ENCODE measurements at regions not wholly inside any gene's neighbourhood (a gene's known extent, or its start where the extent isn't known, plus 50 kb on each side); places are given as distances from the start of the nearest gene placed in this dataset.

- no peak for DNase-seq
Measured at GRCh38 chr2:2557475-2557874, 226.4 kb upstream of the MYT1L start.

DNA sequence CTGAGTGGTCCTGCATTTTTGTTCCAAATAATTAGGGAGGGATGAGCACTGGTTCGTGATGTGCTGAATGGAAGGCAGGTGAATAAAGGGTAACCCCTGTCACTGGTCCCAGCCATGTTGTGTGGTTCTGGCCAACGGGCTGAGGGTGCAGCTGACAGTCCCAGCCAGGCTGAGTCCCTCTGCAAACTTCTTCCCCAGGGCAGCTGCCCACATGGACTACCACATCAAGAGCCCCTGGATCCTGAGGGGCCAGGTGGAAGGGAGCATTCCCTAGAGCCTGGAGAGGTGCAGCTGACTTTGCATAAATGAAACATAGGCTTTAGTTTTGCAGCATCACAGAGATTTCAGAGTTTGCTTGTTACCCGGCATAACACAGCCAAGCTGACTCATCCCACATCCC is 219.8 kb upstream of the MYT1L start:
- DNase-seq: no peak

- no peak for DNase-seq
Measured at GRCh38 chr2:2547911-2548310, 216.8 kb upstream of the MYT1L start.

GRCh38 chr2:2547451-2547850 is 216.4 kb upstream of the MYT1L start:
- DNase-seq: no peak

DNA sequence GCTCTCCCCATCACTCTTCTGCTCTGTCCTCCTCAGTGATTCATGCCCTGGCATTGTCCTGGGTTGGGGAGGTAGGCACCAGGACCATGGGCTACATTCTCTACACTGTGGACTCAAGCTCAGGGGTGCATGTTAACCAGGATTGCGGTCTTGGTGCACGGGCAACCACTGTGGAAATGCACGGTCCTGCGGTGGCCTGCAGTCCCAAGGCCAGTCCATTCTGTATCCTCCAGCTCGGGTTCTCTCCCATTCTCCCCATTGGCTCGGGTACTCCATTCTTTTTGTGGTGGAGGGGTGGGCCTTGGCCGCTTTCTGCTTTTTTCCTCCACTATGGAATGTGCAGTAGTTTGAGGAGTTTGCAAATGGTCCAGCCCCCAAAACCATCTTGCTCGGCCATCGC is 215.0 kb upstream of the MYT1L start:
- no peak for DNase-seq

DNA sequence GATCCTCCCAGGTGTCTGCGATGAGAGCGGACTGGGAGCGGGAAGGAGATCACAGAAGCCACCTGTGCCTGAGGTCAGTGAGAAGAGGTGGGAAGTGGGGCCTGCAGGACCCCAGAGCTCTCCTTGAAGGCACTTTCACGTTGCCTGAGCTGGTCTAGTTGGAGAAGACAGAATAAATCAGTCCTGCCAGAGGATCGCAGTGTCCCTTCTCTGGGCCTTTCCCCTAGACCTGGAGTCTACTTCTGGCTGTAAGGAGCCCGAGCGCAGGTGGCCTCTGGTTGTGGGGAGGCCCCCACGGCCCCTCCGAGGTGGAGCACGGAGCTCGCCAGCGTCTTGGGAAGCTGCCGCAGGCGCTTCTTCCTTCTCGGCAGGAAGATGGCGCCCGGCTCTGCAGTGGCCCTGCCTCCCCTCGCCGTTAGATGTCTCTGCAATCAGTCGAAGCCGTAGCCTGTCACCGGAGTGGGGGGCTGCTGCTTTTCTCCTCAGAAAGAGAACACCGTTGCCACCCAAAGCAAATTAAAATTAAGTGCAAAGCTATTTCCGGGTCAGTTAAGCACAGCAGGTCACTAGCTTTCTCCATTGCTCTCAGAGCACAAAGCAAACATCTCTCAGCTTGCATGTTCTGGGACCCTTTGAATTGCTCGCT is 212.0 kb upstream of the MYT1L start:
- no peak for DNase-seq

GRCh38 chr2:2542316-2542715 is 211.2 kb upstream of the MYT1L start:
- DNase-seq: no peak

- no peak for DNase-seq
Measured at GRCh38 chr2:2540406-2540805, 209.3 kb upstream of the MYT1L start.

- no peak for DNase-seq
Measured at GRCh38 chr2:2536416-2537056, 205.5 kb upstream of the MYT1L start.

DNA sequence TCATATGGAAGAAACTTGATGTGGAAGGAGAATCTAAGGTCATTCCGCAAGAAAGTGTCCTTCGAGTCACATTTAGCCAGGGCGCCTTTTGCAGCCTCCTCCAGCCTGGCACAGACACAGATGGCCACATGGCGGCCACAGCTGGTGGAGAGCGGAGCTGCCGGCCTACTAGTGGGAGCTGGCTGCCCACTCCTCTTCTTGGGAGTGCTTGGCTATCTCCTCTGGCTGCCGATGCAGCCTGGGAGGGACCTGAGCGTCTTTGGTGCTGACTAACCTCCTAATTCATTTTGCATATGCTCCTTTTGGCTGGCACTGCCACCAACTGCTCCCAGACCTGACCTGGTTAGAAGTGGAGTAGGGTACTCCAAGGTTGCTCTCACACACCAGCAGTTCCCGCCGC is 199.3 kb upstream of the MYT1L start:
- DNase-seq: no peak

GRCh38 chr2:2528846-2529245 is 197.8 kb upstream of the MYT1L start:
- no peak for DNase-seq

DNA sequence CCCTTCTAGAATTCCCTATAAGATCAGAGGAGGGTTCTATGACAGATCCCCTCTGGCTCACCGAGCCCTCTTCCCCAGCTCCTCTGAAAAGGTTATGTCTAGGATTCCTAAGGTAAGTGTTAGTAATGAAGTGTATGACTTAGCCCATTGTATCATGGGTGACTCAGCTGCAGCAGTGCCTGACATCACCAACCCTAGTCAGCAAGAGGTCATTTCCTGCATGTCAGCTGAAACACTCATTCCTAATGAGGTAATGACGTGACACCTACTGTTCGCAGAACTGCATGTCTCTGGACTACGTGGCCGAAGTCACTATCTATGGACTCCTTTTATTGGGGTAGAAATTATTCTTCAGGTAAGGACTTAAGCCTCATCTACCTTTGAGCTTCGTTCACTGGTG is 196.1 kb upstream of the MYT1L start:
- no peak for DNase-seq

GRCh38 chr2:2524348-2524941 is 193.4 kb upstream of the MYT1L start:
- DNase-seq: no peak

DNA sequence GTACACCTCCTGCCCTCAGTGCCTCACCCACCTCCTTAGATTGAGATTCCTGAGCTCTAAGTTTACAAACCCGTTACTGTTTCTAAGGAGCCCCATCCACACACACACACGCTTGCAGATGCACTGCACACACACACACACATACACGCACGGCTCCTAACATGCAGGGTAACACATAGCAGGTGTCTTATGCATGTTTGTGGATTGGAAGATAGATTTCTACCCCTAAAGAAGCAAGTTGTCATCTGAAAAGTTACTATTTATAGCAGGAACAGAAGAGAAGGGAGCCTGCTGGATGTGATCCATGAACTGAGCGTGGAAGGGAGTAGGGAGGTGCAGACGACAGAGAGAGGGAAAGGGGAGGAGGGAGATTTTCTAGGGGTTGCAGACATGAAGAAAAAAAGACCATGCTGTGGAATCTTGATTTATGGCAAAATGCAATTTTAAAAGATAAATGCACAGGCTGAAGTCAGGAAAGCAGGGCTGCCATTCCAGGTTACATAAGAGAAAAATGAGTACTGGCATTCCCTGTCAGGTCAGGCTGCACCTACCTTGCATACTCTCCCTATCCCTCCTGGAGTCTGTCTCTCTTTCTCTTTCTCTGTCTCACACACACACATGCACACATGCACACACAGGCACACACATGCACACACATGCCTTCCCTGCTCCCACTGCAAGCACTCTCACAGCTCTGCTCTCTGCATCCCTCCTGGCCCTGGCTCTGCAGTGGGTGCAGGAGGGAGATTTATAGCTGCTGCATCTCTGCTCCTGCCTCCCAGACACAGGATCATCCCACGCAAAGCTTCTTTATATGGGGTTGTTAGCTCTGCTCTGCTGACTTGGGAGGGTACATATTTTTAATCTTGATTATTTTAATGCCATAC is 192.6 kb upstream of the MYT1L start:
- no peak for DNase-seq

DNA sequence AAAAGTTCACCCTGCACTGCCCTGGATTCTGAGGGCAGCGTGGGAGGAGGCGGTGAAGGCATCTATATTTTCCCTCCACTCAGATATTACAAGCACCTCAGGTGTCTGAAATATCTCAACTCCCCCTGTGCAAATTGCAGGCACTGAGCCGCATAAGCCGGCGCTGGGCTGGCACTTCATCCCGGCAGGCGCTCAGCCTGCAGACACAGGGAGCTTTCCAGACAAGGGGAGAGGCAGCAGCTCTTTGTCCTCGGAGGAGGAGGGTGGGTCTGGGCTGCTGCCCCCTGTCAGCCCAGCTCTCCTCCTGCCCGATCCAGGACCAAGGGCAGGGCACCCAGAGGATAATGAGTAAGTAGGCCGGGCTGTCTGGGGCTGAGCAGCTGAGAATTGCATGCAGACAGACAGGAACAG is 189.3 kb upstream of the MYT1L start:
- DNase-seq: no peak

DNA sequence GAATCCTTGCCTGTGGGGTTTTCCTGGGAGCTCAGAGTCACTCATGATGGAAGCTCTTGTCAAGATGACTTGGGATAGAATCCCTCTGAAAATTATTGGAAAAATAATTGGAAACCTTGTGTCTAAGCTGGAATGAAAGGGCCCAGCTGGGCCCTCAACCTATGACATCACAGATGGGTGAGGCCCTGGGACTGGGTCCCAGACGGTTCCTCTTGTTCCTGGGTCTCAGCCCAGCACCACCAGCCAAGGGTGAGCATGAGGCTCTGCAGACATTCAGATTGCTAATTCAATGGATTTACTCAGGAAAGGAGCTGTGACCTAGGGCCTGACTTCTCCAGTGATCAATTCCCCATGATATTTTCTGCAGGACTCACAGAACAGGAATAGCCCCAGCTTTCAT is 188.3 kb upstream of the MYT1L start:
- no peak for DNase-seq

DNA sequence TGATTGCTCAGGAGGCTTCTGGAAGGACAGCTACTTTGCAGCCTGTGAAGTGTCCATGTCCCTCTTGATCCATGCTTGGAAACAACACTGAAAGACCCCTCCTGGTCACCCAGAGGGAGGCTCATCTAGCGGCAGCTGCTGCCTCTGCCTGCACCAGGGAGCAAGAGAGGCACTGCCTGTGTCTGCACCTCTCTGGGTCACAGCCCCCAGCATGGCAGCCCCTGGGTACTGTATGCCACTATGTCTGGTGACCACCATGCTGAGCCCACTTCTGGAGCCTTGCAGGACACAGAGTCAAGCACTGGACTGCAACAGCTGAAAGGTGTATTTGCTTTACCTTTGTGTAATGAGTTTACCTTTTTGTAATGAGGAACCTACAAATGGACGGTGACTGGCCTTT is 186.3 kb upstream of the MYT1L start:
- DNase-seq: no peak

DNA sequence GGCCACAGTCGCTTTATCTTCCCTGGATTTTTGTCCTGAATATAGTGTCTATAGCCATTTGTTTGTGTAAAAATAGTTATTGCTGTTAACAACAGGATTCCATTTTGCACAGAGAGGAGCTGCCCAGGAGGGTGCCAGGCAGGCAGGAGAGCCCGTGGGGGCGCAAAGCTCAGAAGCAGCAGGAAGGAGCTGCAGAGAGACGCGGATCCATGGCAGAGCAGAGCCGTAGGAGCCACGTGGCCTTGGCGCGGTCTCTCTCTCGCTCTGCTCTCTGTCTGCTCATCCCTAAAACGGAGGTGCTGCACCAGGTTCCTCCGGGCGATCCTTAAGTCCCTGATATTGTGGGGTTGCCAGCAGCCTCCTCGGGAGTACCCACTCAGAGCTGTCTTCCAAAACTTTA is 185.3 kb upstream of the MYT1L start:
- no peak for DNase-seq

- no peak for DNase-seq
Measured at GRCh38 chr2:2512931-2513330, 181.9 kb upstream of the MYT1L start.

DNA sequence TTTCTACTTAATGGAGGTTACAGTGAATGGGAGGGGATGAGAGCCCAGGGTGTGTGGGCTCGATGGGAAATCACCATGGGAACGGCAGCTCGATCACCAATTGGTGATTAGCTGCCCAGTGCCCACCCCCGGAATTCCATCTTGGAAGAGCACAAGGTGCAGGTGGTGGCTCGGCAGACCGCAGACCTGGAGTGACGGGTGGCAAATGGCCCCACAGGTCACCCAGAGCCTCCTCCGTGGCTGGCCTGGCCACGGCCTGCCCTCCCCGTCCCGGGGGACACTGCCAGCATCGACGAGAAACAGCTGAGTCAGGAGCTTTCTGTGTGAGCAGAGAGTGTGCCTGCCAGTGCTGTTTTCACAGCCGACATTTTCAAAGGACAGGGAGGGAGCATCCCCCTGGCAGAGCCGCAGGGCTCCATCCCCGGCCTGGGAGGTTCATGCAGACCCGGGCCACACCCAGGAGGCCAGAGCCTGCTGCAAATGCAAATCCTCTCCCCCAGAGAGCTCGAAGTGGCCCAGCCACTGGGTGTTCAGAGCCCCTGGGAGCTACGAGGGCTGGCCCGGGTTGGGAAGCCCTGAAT is 176.4 kb upstream of the MYT1L start:
- DNase-seq: no peak

DNA sequence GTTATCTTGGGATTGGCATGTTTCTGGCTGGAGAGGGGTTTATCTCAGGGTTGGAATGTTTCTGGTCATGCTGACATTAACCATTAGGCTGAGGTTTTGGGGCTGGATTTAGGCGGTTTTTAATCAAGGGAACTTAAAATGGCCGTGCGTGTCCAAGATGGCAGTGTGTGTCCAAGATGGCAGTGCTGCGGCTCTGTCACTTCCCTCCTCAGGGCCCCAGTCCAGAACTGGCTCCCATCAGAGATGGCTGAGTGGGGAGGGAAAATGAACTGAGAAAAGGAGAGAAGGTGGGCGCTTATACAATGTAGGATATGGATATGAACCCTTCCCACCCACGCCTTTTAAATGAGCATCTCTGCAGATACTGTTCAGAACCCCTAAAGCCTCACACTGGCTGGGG is 175.5 kb upstream of the MYT1L start:
- DNase-seq: no peak

- no peak for DNase-seq
Measured at GRCh38 chr2:2505604-2506003, 174.5 kb upstream of the MYT1L start.

DNA sequence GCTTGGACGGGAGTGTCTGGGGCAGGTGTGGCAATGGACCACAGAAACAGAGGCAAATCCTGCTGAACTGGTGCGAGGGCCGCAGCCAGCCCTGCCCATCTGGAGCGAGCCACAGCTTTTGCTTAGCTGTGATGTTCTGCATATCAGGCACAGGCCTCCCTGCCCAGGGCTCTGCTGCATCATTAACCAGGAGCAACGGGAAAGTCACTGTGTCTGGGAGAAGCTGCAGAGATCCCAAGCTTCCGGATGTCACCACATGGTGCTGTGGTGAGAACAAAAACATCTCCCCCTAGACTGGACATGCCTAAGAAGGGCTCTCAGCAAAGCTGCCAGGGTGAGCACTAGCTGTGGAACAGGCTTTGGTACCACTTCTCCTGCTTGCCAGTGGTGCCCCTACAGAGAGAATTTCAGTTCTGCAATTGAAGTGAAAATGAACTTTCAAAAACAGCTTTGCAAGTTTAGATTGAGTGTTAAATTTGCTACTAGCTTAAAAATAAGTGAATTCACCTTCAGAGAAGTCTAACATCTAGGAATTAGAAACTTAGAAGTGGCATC is 172.9 kb upstream of the MYT1L start:
- DNase-seq: no peak

Data from 8988T (cell line).